HCT116 (cell line): ENCODE measurements at regions not wholly inside any gene's neighbourhood (a gene's known extent, or its start where the extent isn't known, plus 50 kb on each side); places are given as distances from the start of the nearest gene placed in this dataset.
"Not testable (repeated sequence)": the region's sequence is repeated elsewhere in the genome, so short reads cannot be mapped to it uniquely, and the experiment has no call there.

Experiments used
- EZH2phosphoT487 ChIP-seq: fragments of 200-600 bp; IDR thresholded peaks from 2 replicates; pipeline ENCODE4 v1.6.1; 2018; ENCODE audit warnings: antibody characterized with exemption, borderline replicate concordance
- JUND ChIP-seq: IDR thresholded peaks from 2 replicates; pipeline ENCODE4 v1.6.1; 2012
- POLR2A ChIP-seq: IDR thresholded peaks from 2 replicates; pipeline ENCODE4 v1.7.0; 2011; ENCODE audit warnings: borderline replicate concordance; ENCODE audit not compliant: insufficient read depth, insufficient read length; ENCODE audit errors: extremely low read depth
- POLR2AphosphoS5 ChIP-seq: IDR thresholded peaks from 2 replicates; pipeline ENCODE4 v1.6.1; 2011; ENCODE audit warnings: mild to moderate bottlenecking, low read depth, low read length, moderate library complexity
- RAD21 ChIP-seq: IDR thresholded peaks from 2 replicates; pipeline ENCODE4 v1.6.1; 2012; ENCODE audit warnings: low read depth, mild to moderate bottlenecking
- SIN3A ChIP-seq: IDR thresholded peaks from 2 replicates; pipeline ENCODE4 v1.6.1; 2012; ENCODE audit warnings: low read depth
- SRF ChIP-seq: IDR thresholded peaks from 2 replicates; pipeline ENCODE4 v1.6.1; 2012; ENCODE audit warnings: low read depth
- TCF7L2 ChIP-seq: IDR thresholded peaks from 2 replicates; pipeline ENCODE4 v1.7.0; 2011; ENCODE audit warnings: borderline replicate concordance, inconsistent platforms; ENCODE audit not compliant: insufficient read depth, insufficient read length; ENCODE audit errors: extremely low read depth
- TF ChIP-seq, protein P1 (sequence below), 3 experiments: fragments of 200-600 bp in 1 of 3; sonication (generic) in 1 of 3; IDR thresholded peaks in 2 of 3; conservative IDR thresholded peaks in 1 of 3; 2 replicates each; pipeline ENCODE4 v1.5.1; 2012 to 2017; ENCODE audit warnings: low read depth in 2 of 3, low read length in 2 of 3, antibody characterized with exemption in 1 of 3, borderline replicate concordance in 1 of 3, control low read depth in 1 of 3, mild to moderate bottlenecking in 1 of 3, mixed read lengths in 1 of 3, mixed run types in 1 of 3, moderate library complexity in 1 of 3; ENCODE audit not compliant: insufficient read depth in 1 of 3
- TF ChIP-seq, protein P2 (sequence below): IDR thresholded peaks from 2 replicates; pipeline ENCODE4 v1.6.1; 2011; ENCODE audit warnings: mild to moderate bottlenecking, low read length, moderate library complexity; ENCODE audit not compliant: insufficient replicate concordance; ENCODE audit errors: extremely low read depth
- TF ChIP-seq, protein P3 (sequence below): IDR thresholded peaks from 2 replicates; pipeline ENCODE4 v1.6.1; 2012

DNA sequence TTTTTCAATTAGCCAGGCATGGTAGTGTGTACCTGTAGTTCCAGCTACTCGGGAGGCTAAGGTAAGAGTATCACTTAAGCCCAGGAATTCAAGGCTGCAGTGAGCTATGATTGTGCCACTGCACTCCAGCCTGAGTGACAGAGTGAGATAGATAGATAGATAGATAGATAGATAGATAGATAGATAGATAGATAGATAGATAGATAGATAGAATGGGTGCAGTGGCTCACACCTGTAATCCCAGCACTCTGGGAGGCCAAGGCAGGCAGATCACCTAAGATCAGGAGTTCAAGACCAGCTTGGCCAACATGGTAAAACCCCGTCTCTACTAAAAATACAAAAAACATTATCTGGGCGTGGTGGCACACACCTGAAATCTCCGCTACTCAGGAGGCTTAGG, 85.6 kb upstream of the CAB39 start:
- TF ChIP-seq, protein P1, sequence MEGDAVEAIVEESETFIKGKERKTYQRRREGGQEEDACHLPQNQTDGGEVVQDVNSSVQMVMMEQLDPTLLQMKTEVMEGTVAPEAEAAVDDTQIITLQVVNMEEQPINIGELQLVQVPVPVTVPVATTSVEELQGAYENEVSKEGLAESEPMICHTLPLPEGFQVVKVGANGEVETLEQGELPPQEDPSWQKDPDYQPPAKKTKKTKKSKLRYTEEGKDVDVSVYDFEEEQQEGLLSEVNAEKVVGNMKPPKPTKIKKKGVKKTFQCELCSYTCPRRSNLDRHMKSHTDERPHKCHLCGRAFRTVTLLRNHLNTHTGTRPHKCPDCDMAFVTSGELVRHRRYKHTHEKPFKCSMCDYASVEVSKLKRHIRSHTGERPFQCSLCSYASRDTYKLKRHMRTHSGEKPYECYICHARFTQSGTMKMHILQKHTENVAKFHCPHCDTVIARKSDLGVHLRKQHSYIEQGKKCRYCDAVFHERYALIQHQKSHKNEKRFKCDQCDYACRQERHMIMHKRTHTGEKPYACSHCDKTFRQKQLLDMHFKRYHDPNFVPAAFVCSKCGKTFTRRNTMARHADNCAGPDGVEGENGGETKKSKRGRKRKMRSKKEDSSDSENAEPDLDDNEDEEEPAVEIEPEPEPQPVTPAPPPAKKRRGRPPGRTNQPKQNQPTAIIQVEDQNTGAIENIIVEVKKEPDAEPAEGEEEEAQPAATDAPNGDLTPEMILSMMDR (IDR thresholded peaks at IDR 0.05 in 2 of 3, conservative IDR thresholded peaks at IDR 0.05 in 1 of 3; ENCODE audit: borderline replicate concordance in 1 of 3, insufficient read depth in 1 of 3, low read depth in 2 of 3, low read length in 2 of 3) = not testable (repeated sequence)
- TF ChIP-seq JUND, POLR2A, RAD21, POLR2AphosphoS5, TCF7L2, SRF, SIN3A, EZH2phosphoT487: not testable (repeated sequence)
- TF ChIP-seq, protein P2, sequence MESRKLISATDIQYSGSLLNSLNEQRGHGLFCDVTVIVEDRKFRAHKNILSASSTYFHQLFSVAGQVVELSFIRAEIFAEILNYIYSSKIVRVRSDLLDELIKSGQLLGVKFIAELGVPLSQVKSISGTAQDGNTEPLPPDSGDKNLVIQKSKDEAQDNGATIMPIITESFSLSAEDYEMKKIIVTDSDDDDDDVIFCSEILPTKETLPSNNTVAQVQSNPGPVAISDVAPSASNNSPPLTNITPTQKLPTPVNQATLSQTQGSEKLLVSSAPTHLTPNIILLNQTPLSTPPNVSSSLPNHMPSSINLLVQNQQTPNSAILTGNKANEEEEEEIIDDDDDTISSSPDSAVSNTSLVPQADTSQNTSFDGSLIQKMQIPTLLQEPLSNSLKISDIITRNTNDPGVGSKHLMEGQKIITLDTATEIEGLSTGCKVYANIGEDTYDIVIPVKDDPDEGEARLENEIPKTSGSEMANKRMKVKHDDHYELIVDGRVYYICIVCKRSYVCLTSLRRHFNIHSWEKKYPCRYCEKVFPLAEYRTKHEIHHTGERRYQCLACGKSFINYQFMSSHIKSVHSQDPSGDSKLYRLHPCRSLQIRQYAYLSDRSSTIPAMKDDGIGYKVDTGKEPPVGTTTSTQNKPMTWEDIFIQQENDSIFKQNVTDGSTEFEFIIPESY = not testable (repeated sequence)
- TF ChIP-seq, protein P3, sequence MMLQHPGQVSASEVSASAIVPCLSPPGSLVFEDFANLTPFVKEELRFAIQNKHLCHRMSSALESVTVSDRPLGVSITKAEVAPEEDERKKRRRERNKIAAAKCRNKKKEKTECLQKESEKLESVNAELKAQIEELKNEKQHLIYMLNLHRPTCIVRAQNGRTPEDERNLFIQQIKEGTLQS = not testable (repeated sequence)
